Lung (tissue), 11 donors: ENCODE measurements at regions not wholly inside any gene's neighbourhood (a gene's known extent, or its start where the extent isn't known, plus 50 kb on each side); places are given as distances from the start of the nearest gene placed in this dataset.

ENCODE experiments used
- ATAC-seq: fragments of 200-7000 bp; cut with Tn5 transposase; one replicate; pipeline ENCODE4 v1.9.1; 2020; ENCODE audit warnings: moderate number of reproducible peaks; ENCODE audit not compliant: insufficient read depth, low FRiP score
- DNase-seq, 3 donors: peaks; one replicate each; pipeline ENCODE4 v3.0.0-alpha.2; 2013 to 2017
- H3K27ac ChIP-seq, 2 donors: one replicate each; pipeline ENCODE4 v1.5.1; 2013; ENCODE audit warnings: mild to moderate bottlenecking in 2 of 2, moderate library complexity in 2 of 2, control low read depth in 1 of 2, inconsistent platforms in 1 of 2, low read depth in 1 of 2, low read length in 1 of 2
- H3K27me3 ChIP-seq, 3 donors: one replicate each; pipeline ENCODE4 v1.5.1; 2013; ENCODE audit warnings: low read length in 2 of 3; ENCODE audit not compliant: control insufficient read depth in 3 of 3, insufficient read depth in 3 of 3
- H3K36me3 ChIP-seq, 4 donors: one replicate each; pipeline ENCODE4 v1.5.1; 2013; ENCODE audit warnings: low read length in 4 of 4, mild to moderate bottlenecking in 1 of 4, moderate library complexity in 1 of 4; ENCODE audit not compliant: control insufficient read depth in 4 of 4, insufficient read depth in 4 of 4
- H3K4me1 ChIP-seq, 5 donors: one replicate each; pipeline ENCODE4 v1.5.1; 2013; ENCODE audit warnings: low read length in 5 of 5, mild to moderate bottlenecking in 2 of 5, moderate library complexity in 1 of 5; ENCODE audit not compliant: control insufficient read depth in 5 of 5, insufficient read depth in 5 of 5
- H3K4me3 ChIP-seq: one replicate; pipeline ENCODE4 v1.5.1; 2013; ENCODE audit warnings: mild to moderate bottlenecking, control low read depth, moderate library complexity
- H3K9ac ChIP-seq, 2 donors: one replicate each; pipeline ENCODE4 v1.5.1; 2013; ENCODE audit warnings: low read length in 2 of 2, control low read depth in 1 of 2; ENCODE audit not compliant: insufficient read depth in 1 of 2
- H3K9me3 ChIP-seq, 4 donors: one replicate each; pipeline ENCODE4 v1.5.1; 2013; ENCODE audit warnings: low read length in 3 of 4, mild to moderate bottlenecking in 1 of 4, moderate library complexity in 1 of 4; ENCODE audit not compliant: control insufficient read depth in 4 of 4, insufficient read depth in 3 of 4
- WGBS, 2 donors: extraction: QIAGEN DNeasy Blood & Tissue Kit; methylation state at CpG; one replicate each; pipeline ENCODE4 v1.1.7; 2013; 5-methylcytosine and 5-hydroxymethylcytosine counted together
- TF ChIP-seq, protein P1 (sequence below): IDR thresholded peaks from 2 replicates; pipeline ENCODE4 v1.5.1; 2012; ENCODE audit warnings: mild to moderate bottlenecking; ENCODE audit errors: control extremely low read depth, extremely low read depth
- donor health status: control.
- donor health status: control.
- donor health status: Bipolar disorder and iron deficiency.
- donor health status: healthy.
- donor health status: DM: yes; HTN: yes; CAD: no.

DNA sequence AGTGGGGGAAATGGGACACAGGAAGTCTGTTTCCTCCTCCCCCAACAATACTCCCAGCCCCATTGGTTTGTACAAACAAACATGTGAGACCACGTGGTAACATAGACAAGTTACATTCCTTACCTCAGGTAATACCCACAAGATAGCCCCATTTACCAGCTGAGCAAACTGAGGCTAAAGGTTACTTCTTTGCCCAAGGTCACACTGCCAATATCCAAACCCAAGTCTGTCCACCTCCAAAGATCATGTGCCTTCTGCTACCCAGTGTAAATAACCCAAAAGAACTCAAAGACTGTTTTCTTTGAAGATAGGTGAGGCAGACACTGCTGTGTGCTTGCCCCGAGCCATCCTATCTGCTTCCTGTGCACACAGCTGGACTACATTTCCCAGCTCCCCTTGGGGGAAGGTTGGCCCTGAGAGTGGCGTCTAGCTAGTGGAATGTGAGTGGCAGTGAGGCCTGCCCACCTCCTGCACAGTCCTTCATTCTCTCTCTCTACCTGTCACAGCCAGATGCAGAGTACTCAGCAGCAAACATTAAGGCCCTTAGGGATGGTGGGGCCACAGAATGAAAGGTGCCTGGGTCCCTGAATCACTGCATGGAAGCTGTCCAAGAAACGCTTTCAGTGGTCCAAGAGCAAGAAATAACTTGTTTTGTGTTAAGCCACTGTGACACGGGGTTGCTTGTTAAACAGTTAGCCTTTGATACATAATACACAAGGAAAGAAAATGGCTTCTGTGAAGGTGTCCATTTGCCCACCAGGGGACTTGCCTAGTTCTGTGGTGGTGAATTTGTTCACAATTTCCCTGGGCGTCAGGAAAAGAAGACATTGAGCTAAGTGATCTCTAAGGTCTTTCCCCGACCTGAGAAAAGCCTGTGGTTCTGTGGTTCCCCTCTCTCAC lies 257.7 kb upstream of the NFE2L3 start:
- peaks cover 0 to 17% (median 0%) of the 10 kb centered on the region in 5 donors for H3K4me1 ChIP-seq
- H3K9me3 ChIP-seq, result no peaks in the 10 kb centered on the region
- H3K9ac ChIP-seq, result no peak overlapping the region
- peak; percentile 44 for ATAC-seq
- peak in 2 of 3 donors; percentile 26 to 42 for DNase-seq
- H3K4me3 ChIP-seq, result no peak overlapping the region
- H3K27ac ChIP-seq, result no peak overlapping the region
- TF ChIP-seq, protein P1, sequence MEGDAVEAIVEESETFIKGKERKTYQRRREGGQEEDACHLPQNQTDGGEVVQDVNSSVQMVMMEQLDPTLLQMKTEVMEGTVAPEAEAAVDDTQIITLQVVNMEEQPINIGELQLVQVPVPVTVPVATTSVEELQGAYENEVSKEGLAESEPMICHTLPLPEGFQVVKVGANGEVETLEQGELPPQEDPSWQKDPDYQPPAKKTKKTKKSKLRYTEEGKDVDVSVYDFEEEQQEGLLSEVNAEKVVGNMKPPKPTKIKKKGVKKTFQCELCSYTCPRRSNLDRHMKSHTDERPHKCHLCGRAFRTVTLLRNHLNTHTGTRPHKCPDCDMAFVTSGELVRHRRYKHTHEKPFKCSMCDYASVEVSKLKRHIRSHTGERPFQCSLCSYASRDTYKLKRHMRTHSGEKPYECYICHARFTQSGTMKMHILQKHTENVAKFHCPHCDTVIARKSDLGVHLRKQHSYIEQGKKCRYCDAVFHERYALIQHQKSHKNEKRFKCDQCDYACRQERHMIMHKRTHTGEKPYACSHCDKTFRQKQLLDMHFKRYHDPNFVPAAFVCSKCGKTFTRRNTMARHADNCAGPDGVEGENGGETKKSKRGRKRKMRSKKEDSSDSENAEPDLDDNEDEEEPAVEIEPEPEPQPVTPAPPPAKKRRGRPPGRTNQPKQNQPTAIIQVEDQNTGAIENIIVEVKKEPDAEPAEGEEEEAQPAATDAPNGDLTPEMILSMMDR, result no peak
- WGBS, 2 donors, result 60 to 74% methylated on average over 7 of the region's 7 CpGs
- H3K27me3 ChIP-seq, result peaks cover 0 to 6% (median 0%) of the 10 kb centered on the region in 3 donors
- H3K36me3 ChIP-seq, result no peaks in the 10 kb centered on the region

- Histone ChIP-seq H3K9me3 (no peaks in the 10 kb centered on the region), H3K4me1 (peaks cover 0 to 18% (median 0%) of the 10 kb centered on the region in 5 donors), H3K4me3 (no peak overlapping the region), H3K27ac (no peak overlapping the region), H3K36me3 (no peaks in the 10 kb centered on the region), H3K9ac (peak overlapping the region in 1 of 2 donors; percentile 80), H3K27me3 (peaks cover 0 to 4% (median 0%) of the 10 kb centered on the region in 3 donors)
- 15 to 20% methylated on average over 30 of the region's 30 CpGs for WGBS, 2 donors
- TF ChIP-seq, protein P1, result peak; percentile 21
- DNase-seq (peak; percentile 75 to 77 (median 76)), ATAC-seq (peak; percentile 68)
Observed at GRCh38 chr7:25894902-25895791, 256.9 kb upstream of the NFE2L3 start.

DNA sequence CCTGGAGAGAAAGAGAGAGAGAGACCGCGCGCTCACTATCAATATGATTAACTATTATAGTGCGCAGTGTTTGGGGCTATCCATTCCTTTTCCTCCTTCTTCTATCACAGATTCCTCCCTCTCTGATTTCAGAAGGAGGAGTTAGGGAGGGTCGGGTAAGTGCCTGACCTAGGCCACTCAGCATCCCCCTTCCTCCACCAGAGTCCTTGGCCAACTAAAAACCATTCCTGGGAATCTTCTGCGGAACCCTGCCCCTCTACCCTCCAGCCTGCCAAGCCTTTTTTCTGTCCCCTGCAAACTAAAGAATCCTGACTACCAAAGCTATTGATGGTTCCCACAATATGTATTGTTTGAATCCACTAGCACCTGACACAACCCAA lies 256.2 kb upstream of the NFE2L3 start:
- Histone ChIP-seq H3K36me3 (no peaks in the 10 kb centered on the region), H3K9ac (no peak overlapping the region), H3K4me3 (no peak overlapping the region), H3K27ac (no peak overlapping the region), H3K9me3 (no peaks in the 10 kb centered on the region), H3K4me1 (peaks cover 0 to 24% (median 3%) of the 10 kb centered on the region in 5 donors), H3K27me3 (peaks cover 0 to 3% (median 0%) of the 10 kb centered on the region in 3 donors)
- TF ChIP-seq, protein P1, result no peak
- 43 to 64% methylated on average over 6 of the region's 6 CpGs for WGBS, 2 donors
- ATAC-seq (no peak), DNase-seq (peak in 1 of 3 donors; percentile 8)
